ENCODE measurements at regions not wholly inside any gene's neighbourhood (a gene's known extent, or its start where the extent isn't known, plus 50 kb on each side); places are given as distances from the start of the nearest gene placed in this dataset.
"Not testable (repeated sequence)": the region's sequence is repeated elsewhere in the genome, so short reads cannot be mapped to it uniquely, and the experiment has no call there.

DNA sequence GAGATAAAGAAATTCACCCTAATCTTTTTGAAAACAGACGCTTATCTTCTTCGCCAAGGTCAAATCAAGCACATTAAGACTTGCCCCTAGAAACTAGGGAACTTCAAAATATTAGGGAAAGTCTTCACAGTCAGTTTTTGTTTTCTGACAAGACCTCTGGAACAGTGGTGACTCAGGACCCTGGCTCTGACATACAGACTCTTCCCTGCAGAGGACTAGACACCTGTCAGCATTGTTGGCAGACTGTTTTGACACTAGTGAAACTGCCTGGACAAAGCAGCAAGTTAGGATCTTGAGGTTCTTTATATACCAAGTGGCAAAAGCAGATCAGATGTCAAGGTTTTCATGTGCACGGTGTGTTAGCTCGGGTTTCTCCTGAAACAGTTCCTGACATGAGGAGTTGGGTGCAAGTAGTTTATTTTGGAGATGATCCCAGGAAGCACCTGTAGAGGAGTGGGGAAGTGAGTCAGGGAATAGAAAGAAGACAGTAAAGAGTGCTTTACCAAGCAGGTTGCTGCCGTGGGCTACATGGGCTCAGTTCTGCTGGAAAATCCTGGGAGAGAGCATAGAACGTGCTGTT lies 182.0 kb upstream of the IRX5 start:
- TF ChIP-seq, protein P1, sequence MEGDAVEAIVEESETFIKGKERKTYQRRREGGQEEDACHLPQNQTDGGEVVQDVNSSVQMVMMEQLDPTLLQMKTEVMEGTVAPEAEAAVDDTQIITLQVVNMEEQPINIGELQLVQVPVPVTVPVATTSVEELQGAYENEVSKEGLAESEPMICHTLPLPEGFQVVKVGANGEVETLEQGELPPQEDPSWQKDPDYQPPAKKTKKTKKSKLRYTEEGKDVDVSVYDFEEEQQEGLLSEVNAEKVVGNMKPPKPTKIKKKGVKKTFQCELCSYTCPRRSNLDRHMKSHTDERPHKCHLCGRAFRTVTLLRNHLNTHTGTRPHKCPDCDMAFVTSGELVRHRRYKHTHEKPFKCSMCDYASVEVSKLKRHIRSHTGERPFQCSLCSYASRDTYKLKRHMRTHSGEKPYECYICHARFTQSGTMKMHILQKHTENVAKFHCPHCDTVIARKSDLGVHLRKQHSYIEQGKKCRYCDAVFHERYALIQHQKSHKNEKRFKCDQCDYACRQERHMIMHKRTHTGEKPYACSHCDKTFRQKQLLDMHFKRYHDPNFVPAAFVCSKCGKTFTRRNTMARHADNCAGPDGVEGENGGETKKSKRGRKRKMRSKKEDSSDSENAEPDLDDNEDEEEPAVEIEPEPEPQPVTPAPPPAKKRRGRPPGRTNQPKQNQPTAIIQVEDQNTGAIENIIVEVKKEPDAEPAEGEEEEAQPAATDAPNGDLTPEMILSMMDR (IDR thresholded peaks at IDR 0.05; ENCODE audit: low read depth, low read length, missing control alignments), result no peak
- no peak for DNase-seq (ENCODE audit: low read depth)
- no peak overlapping the region for H3K4me3 ChIP-seq (ENCODE audit: low read depth, low read length)

DNA sequence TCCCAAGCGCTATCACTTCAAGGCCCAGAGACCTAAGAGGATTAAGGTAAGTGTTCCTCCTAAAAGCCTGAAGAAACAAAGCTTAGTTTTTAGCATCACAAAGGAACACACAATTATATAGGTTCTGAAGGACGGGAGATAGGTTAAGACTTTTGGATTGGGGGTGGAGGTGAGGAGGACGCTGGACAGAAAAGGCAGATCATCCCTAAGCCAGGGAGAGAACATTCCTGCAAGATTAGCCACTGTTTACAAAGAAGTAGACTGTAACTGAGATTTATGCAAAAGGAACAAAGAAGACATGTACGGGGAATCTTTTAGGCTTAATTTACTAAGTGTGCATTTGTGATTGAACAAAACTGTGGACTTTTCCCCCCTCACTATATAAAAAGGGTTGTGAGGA lies 184.1 kb upstream of the IRX5 start:
- DNase-seq (ENCODE audit: low read depth), result no peak

DNA sequence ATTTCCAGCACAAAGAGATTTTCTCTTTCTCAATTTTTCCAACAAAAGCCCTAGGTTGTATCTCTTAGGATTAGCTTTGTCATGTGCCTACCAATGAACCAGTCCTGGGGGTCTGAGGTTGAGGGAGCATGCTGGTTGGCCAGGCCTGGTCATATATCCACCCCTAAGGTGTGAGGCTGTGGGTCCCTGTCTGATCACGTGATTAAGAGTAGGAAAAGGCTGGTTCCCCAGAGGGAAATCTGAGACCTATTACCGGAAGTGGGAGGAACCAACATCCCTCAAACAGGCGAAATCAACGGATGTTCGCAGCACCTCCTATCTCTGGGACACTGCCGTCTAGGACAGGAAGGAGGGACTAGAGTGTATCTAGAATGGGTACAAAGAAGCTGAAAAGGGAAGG lies 185.7 kb upstream of the IRX5 start:
- TF ChIP-seq, protein P1 (IDR thresholded peaks at IDR 0.05; ENCODE audit: low read depth, low read length, missing control alignments), result no peak
- DNase-seq (ENCODE audit: low read depth), result no peak

More for the DNA sequence above, 184.1 kb upstream of the IRX5 start:
- no peak overlapping the region for H3K4me3 ChIP-seq (ENCODE audit: low read depth, low read length)
- TF ChIP-seq, protein P1 (IDR thresholded peaks at IDR 0.05; ENCODE audit: low read depth, low read length, missing control alignments), result no peak

DNA sequence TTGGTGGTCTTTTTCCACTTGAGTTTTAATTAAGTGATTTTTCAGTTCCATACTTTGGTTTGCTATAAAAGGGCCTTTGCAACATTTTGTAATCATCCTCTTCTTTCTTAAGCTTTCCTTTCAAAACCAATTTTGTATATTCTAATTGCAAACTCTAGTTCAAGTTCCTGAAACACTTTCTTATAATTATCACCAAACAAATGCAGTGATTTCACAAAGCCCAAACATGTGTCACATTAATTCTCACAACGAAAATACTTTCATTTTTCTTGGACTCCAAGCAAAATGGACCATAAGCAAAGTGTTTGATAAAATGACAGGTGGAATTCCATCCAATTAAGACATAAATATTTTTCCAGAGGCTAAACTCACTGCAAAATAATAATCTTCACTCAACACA lies 188.2 kb upstream of the IRX5 start:
- H3K4me3 ChIP-seq (ENCODE audit: low read depth, low read length), result no peak overlapping the region
- DNase-seq (ENCODE audit: low read depth), result no peak
- TF ChIP-seq, protein P1 (IDR thresholded peaks at IDR 0.05; ENCODE audit: low read depth, low read length, missing control alignments), result no peak

More for the DNA sequence above, 185.7 kb upstream of the IRX5 start:
- no peak overlapping the region for H3K4me3 ChIP-seq (ENCODE audit: low read depth, low read length)

DNA sequence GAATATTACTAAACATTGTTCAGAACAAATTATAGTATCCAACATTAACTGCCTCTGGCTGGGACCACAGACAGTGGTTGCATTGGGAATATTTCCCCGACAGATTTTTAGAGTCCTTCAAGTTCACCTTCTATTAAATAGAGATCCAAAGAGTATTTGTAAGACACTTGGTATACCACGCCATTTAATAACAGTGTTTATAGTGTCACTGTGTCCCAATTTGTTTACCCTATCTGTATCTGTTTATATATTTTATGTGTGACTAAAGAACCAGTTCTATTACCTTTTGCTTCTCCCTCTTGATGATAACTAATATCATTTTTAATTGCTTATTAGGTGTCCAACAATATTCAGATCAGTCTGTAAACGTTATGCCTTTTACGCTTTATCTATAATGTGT lies 191.3 kb upstream of the IRX5 start:
- DNase-seq (ENCODE audit: low read depth), result no peak
- no peak overlapping the region for H3K4me3 ChIP-seq (ENCODE audit: low read depth, low read length)
- TF ChIP-seq, protein P1 (IDR thresholded peaks at IDR 0.05; ENCODE audit: low read depth, low read length, missing control alignments), result no peak

DNA sequence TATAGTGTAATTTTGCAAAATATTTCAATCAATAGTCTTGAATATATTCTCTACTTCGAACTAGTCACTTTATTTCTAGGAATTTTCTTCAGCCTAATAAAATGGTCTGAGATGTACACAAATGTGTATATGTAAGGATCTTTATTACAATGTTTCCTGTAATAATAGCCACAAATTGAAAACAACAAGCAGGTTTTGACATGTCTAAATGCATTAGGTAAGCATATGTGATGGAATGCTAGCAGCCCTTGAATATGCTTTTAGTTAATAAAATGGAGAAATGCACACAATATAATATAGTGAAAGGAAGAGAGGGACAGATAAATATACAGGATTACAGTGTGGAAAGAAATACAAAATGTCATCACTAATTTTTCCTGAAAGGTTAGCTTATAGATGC lies 196.5 kb upstream of the IRX5 start:
- no peak overlapping the region for H3K4me3 ChIP-seq (ENCODE audit: low read depth, low read length)
- TF ChIP-seq, protein P1 (IDR thresholded peaks at IDR 0.05; ENCODE audit: low read depth, low read length, missing control alignments), result no peak
- no peak for DNase-seq (ENCODE audit: low read depth)

DNA sequence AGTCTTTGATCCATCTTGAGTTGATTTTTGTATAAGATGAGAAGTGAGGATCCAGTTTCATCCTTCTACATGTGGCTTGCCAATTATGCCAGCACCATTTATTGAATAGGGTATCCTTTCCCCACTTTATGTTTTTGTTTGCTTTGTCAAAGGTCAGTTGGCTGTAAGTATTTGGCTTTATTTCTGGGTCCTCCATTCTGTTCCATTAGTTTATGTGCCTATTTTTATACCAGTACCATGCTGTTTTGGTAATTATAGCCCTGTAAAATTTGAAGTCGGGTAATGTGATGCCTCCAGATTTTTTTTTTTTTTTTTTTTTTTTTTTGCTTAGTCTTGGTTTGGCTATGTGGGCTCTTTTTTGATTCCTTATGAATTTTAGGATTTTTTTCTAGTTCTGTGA lies 203.0 kb upstream of the IRX5 start:
- DNase-seq (ENCODE audit: low read depth); H3K4me3 ChIP-seq (ENCODE audit: low read depth, low read length): not testable (repeated sequence)

All from GM12864 (cell line).